Embryonic facial prominence (tissue), 1 donor: ENCODE measurements at regions not wholly inside any gene's neighbourhood (a gene's known extent, or its start where the extent isn't known, plus 50 kb on each side); places are given as distances from the start of the nearest gene placed in this dataset.
"Not testable (repeated sequence)": the region's sequence is repeated elsewhere in the genome, so short reads cannot be mapped to it uniquely, and the experiment has no call there.

Source experiments
- DNase-seq: peaks from one replicate; pipeline ENCODE4 v3.0.0-alpha.2; 2016; ENCODE audit errors: extremely low spot score

GRCh38 chr13:75178436-75178835 is 303.5 kb downstream of the TBC1D4 start:
- DNase-seq, result no peak

- no peak for DNase-seq
Observed at GRCh38 chr13:75175575-75175974, 306.4 kb downstream of the TBC1D4 start.

- DNase-seq, result not testable (repeated sequence)
Observed at GRCh38 chr13:75175097-75175496, 306.9 kb downstream of the TBC1D4 start.

- no peak for DNase-seq
Observed at GRCh38 chr13:75174481-75174880, 307.5 kb downstream of the TBC1D4 start.

GRCh38 chr13:75173457-75174356 is 308.3 kb downstream of the TBC1D4 start:
- no peak for DNase-seq

- no peak for DNase-seq
Observed at GRCh38 chr13:75170311-75170710, 311.7 kb downstream of the TBC1D4 start.

GRCh38 chr13:75165543-75166230 is 316.3 kb downstream of the TBC1D4 start:
- no peak for DNase-seq

- no peak for DNase-seq
Observed at GRCh38 chr13:75161804-75162203, 320.2 kb downstream of the TBC1D4 start.

- DNase-seq, result no peak
Observed at GRCh38 chr13:75160984-75161383, 321.0 kb downstream of the TBC1D4 start.

GRCh38 chr13:75154331-75154730 is 327.6 kb downstream of the TBC1D4 start:
- no peak for DNase-seq

- DNase-seq, result no peak
Observed at GRCh38 chr13:75153834-75154233, 328.1 kb downstream of the TBC1D4 start.

- DNase-seq, result no peak
Observed at GRCh38 chr13:75153386-75153785, 328.6 kb downstream of the TBC1D4 start.

GRCh38 chr13:75151081-75151643 is 330.8 kb downstream of the TBC1D4 start:
- no peak for DNase-seq

GRCh38 chr13:75149776-75150175 is 332.2 kb downstream of the TBC1D4 start:
- no peak for DNase-seq

- DNase-seq, result no peak
Observed at GRCh38 chr13:75147946-75148345, 334.0 kb downstream of the TBC1D4 start.

- DNase-seq, result no peak
Observed at GRCh38 chr13:75146436-75146835, 335.5 kb downstream of the TBC1D4 start.

- peak; percentile 61 for DNase-seq
Observed at GRCh38 chr13:75145927-75146326, 336.0 kb downstream of the TBC1D4 start.

GRCh38 chr13:75139291-75139690 is 342.7 kb downstream of the TBC1D4 start:
- no peak for DNase-seq

GRCh38 chr13:75137911-75138571 is 343.9 kb downstream of the TBC1D4 start:
- DNase-seq, result no peak

GRCh38 chr13:75136151-75136550 is 345.8 kb downstream of the TBC1D4 start:
- DNase-seq, result no peak

GRCh38 chr13:75135325-75135825 is 346.6 kb downstream of the TBC1D4 start:
- no peak for DNase-seq
